SU-DHL-6 (cell line): ENCODE measurements at regions not wholly inside any gene's neighbourhood (a gene's known extent, or its start where the extent isn't known, plus 50 kb on each side); places are given as distances from the start of the nearest gene placed in this dataset.
"Not testable (repeated sequence)": the region's sequence is repeated elsewhere in the genome, so short reads cannot be mapped to it uniquely, and the experiment has no call there.

Source experiments
- EZH2phosphoT487 ChIP-seq: fragments of 200-600 bp; sonication (generic), shearing (Covaris generic); conservative IDR thresholded peaks from 2 replicates; pipeline ENCODE4 v1.6.1; 2018; ENCODE audit warnings: mild to moderate bottlenecking, antibody characterized with exemption, low read length, moderate library complexity, mixed read lengths
- TF ChIP-seq, protein P1 (sequence below): fragments of 200-600 bp; sonication (generic); IDR thresholded peaks from one replicate; pipeline ENCODE4 v1.5.1; 2017; ENCODE audit warnings: antibody characterized with exemption, mild to moderate bottlenecking, low read length, moderate library complexity; ENCODE audit not compliant: insufficient read depth, poor library complexity, severe bottlenecking

DNA sequence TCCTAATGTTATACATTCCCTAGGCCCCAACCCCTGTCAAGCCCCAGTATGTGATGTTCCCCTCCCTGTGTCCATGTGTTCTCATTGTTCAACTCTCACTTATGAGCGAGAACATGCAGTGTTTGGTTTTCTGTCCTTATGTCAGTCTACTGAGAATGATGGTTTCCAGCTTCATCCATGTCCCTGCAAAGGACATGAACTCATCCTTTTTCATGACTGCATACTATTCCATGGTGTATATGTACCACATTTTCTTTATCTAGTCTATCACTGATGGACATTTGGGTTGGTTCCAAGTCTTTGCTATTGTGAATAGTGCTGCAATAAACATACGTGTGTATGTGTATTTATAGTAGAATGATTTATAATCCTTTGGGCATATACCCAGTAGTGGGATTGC is 605.4 kb upstream of the BRINP3 start:
- TF ChIP-seq, protein P1, sequence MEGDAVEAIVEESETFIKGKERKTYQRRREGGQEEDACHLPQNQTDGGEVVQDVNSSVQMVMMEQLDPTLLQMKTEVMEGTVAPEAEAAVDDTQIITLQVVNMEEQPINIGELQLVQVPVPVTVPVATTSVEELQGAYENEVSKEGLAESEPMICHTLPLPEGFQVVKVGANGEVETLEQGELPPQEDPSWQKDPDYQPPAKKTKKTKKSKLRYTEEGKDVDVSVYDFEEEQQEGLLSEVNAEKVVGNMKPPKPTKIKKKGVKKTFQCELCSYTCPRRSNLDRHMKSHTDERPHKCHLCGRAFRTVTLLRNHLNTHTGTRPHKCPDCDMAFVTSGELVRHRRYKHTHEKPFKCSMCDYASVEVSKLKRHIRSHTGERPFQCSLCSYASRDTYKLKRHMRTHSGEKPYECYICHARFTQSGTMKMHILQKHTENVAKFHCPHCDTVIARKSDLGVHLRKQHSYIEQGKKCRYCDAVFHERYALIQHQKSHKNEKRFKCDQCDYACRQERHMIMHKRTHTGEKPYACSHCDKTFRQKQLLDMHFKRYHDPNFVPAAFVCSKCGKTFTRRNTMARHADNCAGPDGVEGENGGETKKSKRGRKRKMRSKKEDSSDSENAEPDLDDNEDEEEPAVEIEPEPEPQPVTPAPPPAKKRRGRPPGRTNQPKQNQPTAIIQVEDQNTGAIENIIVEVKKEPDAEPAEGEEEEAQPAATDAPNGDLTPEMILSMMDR: not testable (repeated sequence)
- TF ChIP-seq EZH2phosphoT487: not testable (repeated sequence)
